KOPT-K1 (cell line): ENCODE measurements at regions not wholly inside any gene's neighbourhood (a gene's known extent, or its start where the extent isn't known, plus 50 kb on each side); places are given as distances from the start of the nearest gene placed in this dataset.
A peak's percentile ranks its signal among the peaks of the same experiment; 100 is the strongest.

Experiments
- H3K27ac ChIP-seq: fragments of 200-600 bp; sonication (generic); 2 replicates; pipeline ENCODE4 v1.5.1; 2016; ENCODE audit warnings: antibody characterized with exemption, mild to moderate bottlenecking, low read depth, low read length; ENCODE audit not compliant: poor library complexity, severe bottlenecking
- H3K36me3 ChIP-seq: fragments of 200-600 bp; sonication (generic); 2 replicates; pipeline ENCODE4 v1.5.1; 2017; ENCODE audit warnings: antibody characterized with exemption, mild to moderate bottlenecking, low read length, moderate library complexity; ENCODE audit not compliant: insufficient read depth
- H3K9me3 ChIP-seq: fragments of 200-600 bp; sonication (generic); 2 replicates; pipeline ENCODE4 v1.5.1; 2017; ENCODE audit warnings: antibody characterized with exemption, low read length, mild to moderate bottlenecking; ENCODE audit not compliant: insufficient read depth, poor library complexity, severe bottlenecking

DNA sequence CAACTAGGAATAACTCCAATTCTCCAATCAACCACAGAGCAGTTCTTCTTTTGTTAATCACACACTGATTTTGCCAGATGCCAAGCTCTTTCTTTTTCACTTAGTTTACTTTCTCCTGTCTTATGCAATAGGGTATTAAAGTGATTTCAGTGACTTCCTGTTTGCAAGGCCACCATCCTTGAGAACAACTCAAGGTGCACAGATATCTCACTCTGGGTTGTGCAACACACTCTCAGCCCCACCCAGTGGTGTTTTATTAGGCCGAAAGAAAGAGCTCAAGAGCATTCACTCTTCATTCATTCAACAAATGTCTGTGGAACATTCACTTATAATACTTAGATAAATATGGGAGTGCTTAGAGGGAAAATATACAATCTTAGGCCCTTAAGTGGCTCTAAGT lies 352.5 kb downstream of the ZNF326 start:
- H3K27ac ChIP-seq, result no peak overlapping the region
- H3K9me3 ChIP-seq, result peaks cover 10% of the 10 kb centered on the region
- no peaks in the 10 kb centered on the region for H3K36me3 ChIP-seq

GRCh38 chr1:90346757-90347156 lies 351.8 kb downstream of the ZNF326 start:
- Histone ChIP-seq H3K36me3 (no peaks in the 10 kb centered on the region), H3K27ac (no peak overlapping the region), H3K9me3 (peaks cover 10% of the 10 kb centered on the region)

GRCh38 chr1:90346349-90346748 lies 351.4 kb downstream of the ZNF326 start:
- Histone ChIP-seq H3K9me3 (peaks cover 10% of the 10 kb centered on the region), H3K27ac (no peak overlapping the region), H3K36me3 (no peaks in the 10 kb centered on the region)

- Histone ChIP-seq H3K9me3 (peaks cover 10% of the 10 kb centered on the region), H3K36me3 (no peaks in the 10 kb centered on the region), H3K27ac (no peak overlapping the region)
These were observed 350.2 kb downstream of the ZNF326 start for GRCh38 chr1:90344963-90345730.

DNA sequence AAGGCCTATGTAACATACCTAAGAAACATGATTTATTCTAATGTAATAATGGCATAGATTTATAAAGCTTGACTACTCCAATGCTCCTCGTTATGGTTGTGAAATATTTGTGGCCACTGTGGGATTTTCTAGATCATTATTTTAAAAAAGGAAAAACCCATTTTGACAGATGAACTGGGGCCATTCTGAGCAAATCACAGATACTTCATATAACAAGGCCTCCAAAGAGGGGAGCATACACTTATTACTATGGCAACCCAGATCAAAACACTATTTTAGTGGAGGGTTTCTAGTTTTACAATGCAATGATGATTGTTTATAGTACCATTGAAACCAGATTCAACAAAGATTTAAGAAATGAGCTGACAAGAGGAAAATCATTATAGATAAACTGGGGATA lies 346.6 kb downstream of the ZNF326 start:
- Histone ChIP-seq H3K9me3 (no peaks in the 10 kb centered on the region), H3K36me3 (no peaks in the 10 kb centered on the region)

GRCh38 chr1:90340606-90341005 lies 345.7 kb downstream of the ZNF326 start:
- Histone ChIP-seq H3K36me3 (no peaks in the 10 kb centered on the region), H3K27ac (peak overlapping the region; percentile 57), H3K9me3 (no peaks in the 10 kb centered on the region)

More for the DNA sequence above, 346.6 kb downstream of the ZNF326 start:
- no peak overlapping the region for H3K27ac ChIP-seq

GRCh38 chr1:90339811-90340210 lies 344.9 kb downstream of the ZNF326 start:
- no peaks in the 10 kb centered on the region for H3K36me3 ChIP-seq
- no peaks in the 10 kb centered on the region for H3K9me3 ChIP-seq
- H3K27ac ChIP-seq, result peak overlapping the region; percentile 57

DNA sequence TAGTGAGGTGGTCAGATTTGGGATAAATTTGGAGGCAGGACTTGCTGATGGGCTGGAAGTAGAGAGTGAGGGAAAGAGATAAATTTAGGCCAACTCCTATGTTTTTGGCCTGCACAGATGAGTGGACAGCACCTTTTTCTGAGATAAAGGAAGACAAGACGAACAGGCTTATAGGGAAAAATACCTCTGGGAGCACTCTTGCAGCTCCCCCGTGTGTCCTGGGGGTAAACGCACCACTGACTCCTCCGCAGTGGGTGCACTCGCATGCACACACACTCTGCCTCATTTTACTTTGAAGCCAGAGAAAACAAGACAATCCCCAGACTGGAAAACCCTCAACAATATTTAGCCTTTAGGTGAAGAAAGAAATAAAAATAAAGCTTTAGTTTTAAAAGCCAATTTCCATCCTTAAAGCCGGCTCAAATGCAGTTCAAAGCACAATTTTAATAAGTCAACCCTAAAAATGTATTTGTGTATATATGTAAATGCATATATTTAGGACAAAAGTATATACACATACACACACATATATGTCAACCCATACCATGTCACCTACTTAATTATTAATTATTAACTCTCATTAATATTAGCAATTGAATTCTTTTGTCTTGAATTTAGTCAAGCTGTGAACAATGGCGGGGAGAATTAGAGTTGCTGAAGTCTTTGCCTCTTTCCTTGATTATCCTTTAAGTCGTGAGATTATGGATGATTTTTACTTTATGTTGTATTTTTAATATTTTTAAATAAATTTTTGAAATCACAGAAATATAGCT lies 341.8 kb downstream of the ZNF326 start:
- H3K9me3 ChIP-seq, result no peaks in the 10 kb centered on the region
- no peak overlapping the region for H3K27ac ChIP-seq
- H3K36me3 ChIP-seq, result no peaks in the 10 kb centered on the region

DNA sequence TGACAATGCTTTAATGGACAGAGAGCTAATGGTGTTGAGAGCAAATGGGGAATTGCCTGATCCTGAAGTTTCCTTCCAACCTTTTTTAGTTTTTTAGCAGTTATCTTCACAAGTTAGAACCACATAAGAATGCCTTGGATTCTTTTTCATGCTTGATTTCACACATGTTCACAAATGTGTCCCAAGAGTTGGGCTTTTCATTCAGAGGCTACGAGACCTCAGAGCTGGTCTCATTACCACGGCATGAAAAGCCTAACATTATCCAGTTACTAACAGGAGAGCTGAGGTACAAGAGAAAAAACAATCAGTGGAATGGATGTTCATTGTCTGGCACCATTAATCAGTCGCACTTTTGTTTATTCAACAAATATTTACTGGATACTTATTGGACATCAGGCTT lies 340.6 kb downstream of the ZNF326 start:
- Histone ChIP-seq H3K27ac (no peak overlapping the region), H3K9me3 (no peaks in the 10 kb centered on the region), H3K36me3 (no peaks in the 10 kb centered on the region)

GRCh38 chr1:90334137-90334536 lies 339.2 kb downstream of the ZNF326 start:
- H3K36me3 ChIP-seq, result no peaks in the 10 kb centered on the region
- no peak overlapping the region for H3K27ac ChIP-seq
- no peaks in the 10 kb centered on the region for H3K9me3 ChIP-seq

GRCh38 chr1:90325168-90325567 lies 330.3 kb downstream of the ZNF326 start:
- Histone ChIP-seq H3K36me3 (no peaks in the 10 kb centered on the region), H3K27ac (no peak overlapping the region), H3K9me3 (no peaks in the 10 kb centered on the region)

- Histone ChIP-seq H3K36me3 (no peaks in the 10 kb centered on the region), H3K9me3 (no peaks in the 10 kb centered on the region), H3K27ac (no peak overlapping the region)
These were observed 327.3 kb downstream of the ZNF326 start for GRCh38 chr1:90322186-90322585.

- no peaks in the 10 kb centered on the region for H3K36me3 ChIP-seq
- no peaks in the 10 kb centered on the region for H3K9me3 ChIP-seq
- no peak overlapping the region for H3K27ac ChIP-seq
These were observed 325.0 kb downstream of the ZNF326 start for GRCh38 chr1:90319918-90320317.

- H3K27ac ChIP-seq, result no peak overlapping the region
- H3K9me3 ChIP-seq, result no peaks in the 10 kb centered on the region
- no peaks in the 10 kb centered on the region for H3K36me3 ChIP-seq
These were observed 323.5 kb downstream of the ZNF326 start for GRCh38 chr1:90318431-90318830.

- Histone ChIP-seq H3K36me3 (no peaks in the 10 kb centered on the region), H3K9me3 (no peaks in the 10 kb centered on the region), H3K27ac (no peak overlapping the region)
These were observed 322.7 kb downstream of the ZNF326 start for GRCh38 chr1:90317628-90318027.

DNA sequence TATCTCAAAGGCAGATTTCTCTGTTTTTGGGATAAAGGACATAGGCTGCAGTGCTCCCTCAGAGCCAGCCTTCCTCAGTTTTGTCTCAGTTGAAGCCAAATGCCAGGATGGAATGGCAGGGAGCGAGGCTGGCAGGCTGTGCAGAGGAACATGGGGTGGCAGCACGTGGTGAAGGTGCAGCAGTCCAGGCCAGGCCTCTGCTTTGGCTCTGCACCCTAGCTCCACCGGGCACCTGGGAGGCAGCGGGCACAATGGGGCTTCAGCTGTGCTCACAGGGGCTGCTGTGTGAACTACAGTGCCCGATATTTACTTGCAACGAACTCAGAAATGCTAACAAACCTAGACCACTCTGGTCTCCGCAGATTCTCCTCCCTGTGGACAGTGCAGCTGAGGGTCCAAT lies 319.6 kb downstream of the ZNF326 start:
- H3K27ac ChIP-seq, result no peak overlapping the region
- H3K9me3 ChIP-seq, result no peaks in the 10 kb centered on the region
- H3K36me3 ChIP-seq, result no peaks in the 10 kb centered on the region
